Thyroid gland (tissue), 4 donors: ENCODE measurements at regions not wholly inside any gene's neighbourhood (a gene's known extent, or its start where the extent isn't known, plus 50 kb on each side); places are given as distances from the start of the nearest gene placed in this dataset.
A peak's percentile ranks its signal among the peaks of the same experiment; 100 is the strongest.

ENCODE experiments used
- DNase-seq, 2 donors: peaks; one replicate each; pipeline ENCODE4 v3.0.0-alpha.2; 2019
- H3K27ac ChIP-seq, 3 donors: fragments of 200-600 bp; sonication (generic); 1 replicate in 2 of 3; 2 replicates in 1 of 3; pipeline ENCODE4 v1.5.1; 2016 to 2019; ENCODE audit warnings: mild to moderate bottlenecking in 1 of 3, moderate library complexity in 1 of 3
- H3K27me3 ChIP-seq: fragments of 200-600 bp; sonication (generic); one replicate; pipeline ENCODE4 v1.5.1; 2019
- H3K36me3 ChIP-seq, 2 donors: fragments of 200-600 bp; sonication (generic); one replicate each; pipeline ENCODE4 v1.5.1; 2016 to 2019
- H3K4me1 ChIP-seq, 2 donors: fragments of 200-600 bp; sonication (generic); one replicate each; pipeline ENCODE4 v1.5.1; 2017 to 2019
- H3K4me3 ChIP-seq, 3 donors: fragments of 200-600 bp; sonication (generic); replicated peaks in 1 of 3; 1 replicate in 2 of 3; 2 replicates in 1 of 3; pipeline ENCODE4 v1.5.1; 2016; ENCODE audit warnings: mild to moderate bottlenecking in 1 of 3
- H3K9me3 ChIP-seq: fragments of 200-600 bp; sonication (generic); one replicate; pipeline ENCODE4 v1.5.1; 2017
- POLR2A ChIP-seq, 2 donors: fragments of 450-650 bp; IDR thresholded peaks; one replicate each; pipeline ENCODE4 v1.6.1; 2017; ENCODE audit warnings: antibody characterized with exemption in 2 of 2, mild to moderate bottlenecking in 2 of 2, moderate library complexity in 1 of 2
- WGBS, 2 donors: methylation state at CpG; one replicate each; pipeline ENCODE4 v1.1.5; 2017; 5-methylcytosine and 5-hydroxymethylcytosine counted together
- intact Hi-C: fragments of 100-400 bp; cut with DNase I; formaldehyde crosslinking; loops from one replicate; pipeline ENCODE4 v1.15.1; 2023
- TF ChIP-seq, protein P1 (sequence below), 6 experiments: fragments of 200-600 bp in 3 of 6; fragments of 450-650 bp in 3 of 6; sonication (generic) in 3 of 6; IDR thresholded peaks; one replicate each; pipeline ENCODE4 v1.5.1; 2016 to 2019; ENCODE audit warnings: antibody characterized with exemption in 6 of 6, mild to moderate bottlenecking in 2 of 6, inconsistent platforms in 1 of 6, moderate library complexity in 1 of 6

- H3K9me3 ChIP-seq: no peaks in the 10 kb centered on the region
- no peak overlapping the region for H3K27ac ChIP-seq
- H3K4me3 ChIP-seq: no peak overlapping the region
- no peaks in the 10 kb centered on the region for H3K27me3 ChIP-seq
- DNase-seq: no peak
- intact Hi-C loops: no loop called here
- no peak for TF ChIP-seq POLR2A (IDR thresholded peaks at IDR 0.05)
- TF ChIP-seq, protein P1, sequence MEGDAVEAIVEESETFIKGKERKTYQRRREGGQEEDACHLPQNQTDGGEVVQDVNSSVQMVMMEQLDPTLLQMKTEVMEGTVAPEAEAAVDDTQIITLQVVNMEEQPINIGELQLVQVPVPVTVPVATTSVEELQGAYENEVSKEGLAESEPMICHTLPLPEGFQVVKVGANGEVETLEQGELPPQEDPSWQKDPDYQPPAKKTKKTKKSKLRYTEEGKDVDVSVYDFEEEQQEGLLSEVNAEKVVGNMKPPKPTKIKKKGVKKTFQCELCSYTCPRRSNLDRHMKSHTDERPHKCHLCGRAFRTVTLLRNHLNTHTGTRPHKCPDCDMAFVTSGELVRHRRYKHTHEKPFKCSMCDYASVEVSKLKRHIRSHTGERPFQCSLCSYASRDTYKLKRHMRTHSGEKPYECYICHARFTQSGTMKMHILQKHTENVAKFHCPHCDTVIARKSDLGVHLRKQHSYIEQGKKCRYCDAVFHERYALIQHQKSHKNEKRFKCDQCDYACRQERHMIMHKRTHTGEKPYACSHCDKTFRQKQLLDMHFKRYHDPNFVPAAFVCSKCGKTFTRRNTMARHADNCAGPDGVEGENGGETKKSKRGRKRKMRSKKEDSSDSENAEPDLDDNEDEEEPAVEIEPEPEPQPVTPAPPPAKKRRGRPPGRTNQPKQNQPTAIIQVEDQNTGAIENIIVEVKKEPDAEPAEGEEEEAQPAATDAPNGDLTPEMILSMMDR (IDR thresholded peaks at IDR 0.05): no peak
- no peaks in the 10 kb centered on the region for H3K4me1 ChIP-seq
- 70 to 74% methylated on average over 7 of the region's 7 CpGs for WGBS, 2 donors
- no peaks in the 10 kb centered on the region for H3K36me3 ChIP-seq
Observed at GRCh38 chr7:33661430-33662160, 243.7 kb upstream of the BMPER start.

- DNase-seq: no peak
Observed at GRCh38 chr7:33666531-33666930, 238.8 kb upstream of the BMPER start.

GRCh38 chr7:33667196-33667595 lies 238.1 kb upstream of the BMPER start:
- H3K4me1 ChIP-seq: peaks cover 5 to 36% of the 10 kb centered on the region in 2 donors
- TF ChIP-seq, protein P1 (IDR thresholded peaks at IDR 0.05): no peak
- no peak for TF ChIP-seq POLR2A (IDR thresholded peaks at IDR 0.05)
- no peaks in the 10 kb centered on the region for H3K27me3 ChIP-seq
- no peak overlapping the region for H3K4me3 ChIP-seq
- intact Hi-C loops: no loop called here
- no peaks in the 10 kb centered on the region for H3K9me3 ChIP-seq
- DNase-seq: peak; percentile 7 to 8
- no peak overlapping the region for H3K27ac ChIP-seq
- H3K36me3 ChIP-seq: no peaks in the 10 kb centered on the region

More at GRCh38 chr7:33666531-33666930, 238.8 kb upstream of the BMPER start:
- no peak for TF ChIP-seq POLR2A (IDR thresholded peaks at IDR 0.05)
- TF ChIP-seq, protein P1 (IDR thresholded peaks at IDR 0.05): no peak
- no peak overlapping the region for H3K4me3 ChIP-seq
- no peaks in the 10 kb centered on the region for H3K9me3 ChIP-seq
- H3K36me3 ChIP-seq: no peaks in the 10 kb centered on the region
- no peak overlapping the region for H3K27ac ChIP-seq
- peaks cover 5 to 29% of the 10 kb centered on the region in 2 donors for H3K4me1 ChIP-seq
- intact Hi-C loops: no loop called here
- no peaks in the 10 kb centered on the region for H3K27me3 ChIP-seq

DNA sequence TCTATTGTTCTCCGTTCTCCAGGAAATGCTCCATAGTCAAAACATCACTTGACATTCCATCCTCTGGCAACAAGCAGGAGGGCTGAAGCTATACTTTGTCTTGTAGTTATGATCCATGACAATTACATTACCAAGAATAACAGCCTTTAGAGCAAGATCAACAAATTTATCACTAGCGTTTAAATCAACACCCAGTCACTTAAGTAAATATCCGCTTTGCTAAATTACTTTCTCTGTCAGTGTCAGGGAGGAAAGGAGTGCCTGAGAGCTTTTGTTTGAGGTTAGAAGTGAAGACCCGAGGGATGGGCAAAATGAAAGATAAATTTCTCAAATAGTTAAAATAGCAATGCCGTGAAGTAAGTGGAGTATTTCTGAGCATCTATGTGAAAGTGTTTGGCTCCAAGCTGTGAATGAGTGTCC lies 236.1 kb upstream of the BMPER start:
- peaks cover 5 to 46% of the 10 kb centered on the region in 2 donors for H3K4me1 ChIP-seq

More for the DNA sequence above, 236.1 kb upstream of the BMPER start:
- intact Hi-C loops: no loop called here
- Histone ChIP-seq H3K9me3 (no peaks in the 10 kb centered on the region), H3K4me3 (no peak overlapping the region), H3K36me3 (no peaks in the 10 kb centered on the region), H3K27ac (peak overlapping the region in 1 of 3 donors; percentile 54), H3K27me3 (no peaks in the 10 kb centered on the region)
- TF ChIP-seq, protein P1 (IDR thresholded peaks at IDR 0.05): no peak
- TF ChIP-seq POLR2A (IDR thresholded peaks at IDR 0.05): no peak
- no peak for DNase-seq
- WGBS, 2 donors: 19 to 32% methylated on average over 5 of the region's 5 CpGs
